Activated CD4-positive, alpha-beta T cell treated with anti-CD3 and anti-CD28 coated beads for 48 hours (primary cell): ENCODE measurements at regions not wholly inside any gene's neighbourhood (a gene's known extent, or its start where the extent isn't known, plus 50 kb on each side); places are given as distances from the start of the nearest gene placed in this dataset.
A peak's percentile ranks its signal among the peaks of the same experiment; 100 is the strongest.
"Not testable (repeated sequence)": the region's sequence is repeated elsewhere in the genome, so short reads cannot be mapped to it uniquely, and the experiment has no call there.

ENCODE experiments used
- DNase-seq: peaks from one replicate; pipeline ENCODE4 v3.0.0-alpha.2; 2020

DNA sequence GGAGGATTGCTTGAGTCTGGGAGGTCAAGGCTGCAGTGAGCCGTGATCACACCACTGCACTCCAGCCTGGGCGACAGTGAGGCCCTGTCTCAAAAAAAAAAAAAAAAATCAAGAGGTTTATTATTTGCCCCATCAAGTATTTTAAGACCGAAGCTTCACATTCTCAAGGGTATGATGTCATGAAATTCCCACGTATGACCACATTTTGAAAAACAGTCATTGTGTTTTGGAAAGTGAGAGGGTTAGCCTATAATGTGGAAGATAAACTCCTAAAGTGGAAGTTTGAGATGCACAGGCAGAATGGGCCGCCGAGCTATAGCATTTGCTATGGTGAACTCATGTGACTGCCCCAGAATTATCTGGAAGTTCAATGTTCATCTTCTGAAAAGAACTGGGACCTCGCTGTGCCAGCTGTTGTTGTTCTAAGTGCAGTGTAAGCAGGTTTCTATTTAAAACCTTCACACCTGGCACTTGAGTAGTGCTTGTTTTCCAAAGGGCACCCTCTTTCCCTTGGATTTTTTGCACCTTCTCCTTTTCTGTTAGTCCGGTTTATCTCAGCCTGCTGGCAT, 96.9 kb upstream of the SLC25A33 start:
- no peak for DNase-seq

DNA sequence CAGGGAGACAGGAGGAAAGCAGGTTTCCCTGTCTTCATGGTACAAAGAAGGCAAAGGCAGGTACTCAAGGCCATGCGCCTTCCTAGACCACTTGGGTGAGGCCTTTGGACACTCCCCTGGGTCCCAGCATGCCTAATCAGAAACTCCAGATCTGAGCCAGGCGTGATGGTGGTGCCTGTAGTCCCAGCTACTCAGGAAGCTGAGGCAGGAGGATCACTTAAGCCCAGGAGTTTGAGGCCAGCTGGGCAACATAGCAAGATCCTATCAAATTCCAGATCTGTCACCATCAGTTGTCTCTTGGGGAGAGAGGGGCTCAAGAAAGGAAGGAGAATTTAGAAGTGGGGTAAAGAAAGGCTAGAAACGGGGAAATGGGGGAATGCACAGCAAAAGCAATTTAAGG, 96.3 kb upstream of the SLC25A33 start:
- DNase-seq, result no peak

DNA sequence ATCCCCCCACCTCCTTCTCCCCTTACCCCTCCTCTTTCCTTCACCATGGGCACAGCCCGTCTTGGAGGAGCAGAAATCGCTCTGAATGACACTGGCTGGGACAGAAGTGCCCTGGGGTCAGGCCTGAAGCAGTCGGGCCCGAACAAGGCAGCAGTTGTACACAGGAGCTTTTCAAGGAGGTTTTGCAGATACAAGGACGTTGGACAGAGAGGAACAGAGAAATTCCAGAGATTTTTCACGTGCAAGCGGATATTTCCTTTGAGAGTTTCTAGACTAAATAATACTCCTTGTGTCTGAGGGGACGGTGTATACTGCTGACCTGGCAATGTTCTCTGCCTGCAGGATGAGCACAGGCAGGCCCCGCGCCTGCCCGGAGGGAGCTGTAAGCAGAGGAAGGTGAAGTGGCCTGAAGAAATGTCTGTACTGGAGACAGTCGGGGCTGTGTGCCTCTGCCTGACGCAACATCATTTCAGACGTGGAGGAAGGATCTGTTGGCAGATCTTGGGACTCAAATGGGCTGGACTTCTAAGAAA, 95.3 kb upstream of the SLC25A33 start:
- DNase-seq, result no peak

DNA sequence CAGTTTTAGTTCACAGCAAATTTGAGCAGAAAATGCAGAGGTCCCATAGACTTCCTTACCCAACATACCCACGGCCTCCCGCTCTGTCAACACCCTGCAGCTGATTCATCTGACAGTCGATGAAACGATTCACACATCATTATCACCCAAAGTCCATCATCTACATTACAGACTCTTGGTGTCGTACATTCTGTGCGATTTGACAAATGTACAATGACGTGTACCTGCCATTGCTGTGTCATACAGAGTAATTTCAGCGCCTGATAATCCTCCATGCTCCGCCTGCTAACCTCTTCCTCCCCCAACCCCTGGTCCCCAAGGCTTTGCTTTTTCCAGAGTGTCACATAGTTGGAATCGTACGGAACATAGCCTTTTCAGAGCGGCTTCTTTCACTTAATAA, 94.7 kb upstream of the SLC25A33 start:
- no peak for DNase-seq

DNA sequence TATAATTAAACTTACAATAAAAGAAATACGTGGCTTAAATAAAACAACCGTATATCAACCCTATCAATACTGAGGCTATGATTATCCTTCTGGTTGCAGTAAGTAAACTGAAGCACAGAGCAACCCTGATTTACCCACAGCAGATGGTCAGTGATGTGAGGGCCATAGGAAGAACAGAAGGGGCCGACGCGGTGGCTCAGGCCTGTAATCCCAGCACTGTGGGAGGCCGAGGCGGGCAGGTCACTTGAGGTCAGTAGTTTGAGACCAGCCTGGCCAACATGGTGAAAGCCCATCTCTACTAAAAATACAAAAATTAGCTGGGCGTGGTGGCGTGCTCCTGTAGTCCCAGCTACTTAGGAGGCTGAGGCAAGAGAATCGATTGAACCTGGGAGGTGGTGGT, 94.2 kb upstream of the SLC25A33 start:
- not testable (repeated sequence) for DNase-seq

DNA sequence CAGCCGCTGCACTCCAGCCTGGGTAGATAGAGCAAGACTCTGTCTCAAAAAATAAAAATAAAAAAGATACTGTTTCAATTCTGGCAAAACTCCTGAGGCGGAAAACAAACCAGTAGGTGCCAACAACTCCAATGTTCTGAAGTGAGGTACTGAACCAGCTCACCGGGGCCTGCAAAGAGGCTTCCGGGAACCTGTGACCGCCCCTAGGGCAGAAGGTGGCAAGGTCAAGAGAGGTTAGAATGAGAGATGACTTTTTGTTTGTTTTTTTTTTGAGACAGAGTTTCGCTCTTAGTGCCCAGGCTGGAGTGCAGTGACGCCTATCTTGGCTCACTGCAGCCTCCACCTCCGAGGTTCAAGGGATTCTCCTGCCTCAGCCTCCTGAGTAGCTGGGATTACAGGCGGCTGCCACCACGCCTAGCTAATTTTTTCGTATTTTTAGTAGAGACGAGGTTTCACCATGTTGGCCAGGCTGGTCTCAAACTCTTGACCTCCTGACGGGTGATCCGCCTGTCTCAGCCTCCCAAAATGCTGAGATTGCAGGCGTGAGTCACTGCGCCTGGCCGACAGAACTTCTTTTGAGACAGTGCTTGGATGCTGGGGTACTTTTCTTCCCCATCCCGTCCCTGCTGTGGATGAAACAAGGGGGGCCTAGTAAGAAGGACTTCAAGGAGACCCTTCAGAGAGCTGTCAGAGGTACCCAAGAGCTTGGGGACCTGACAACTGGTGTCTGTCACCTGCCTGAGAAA, 91.9 kb upstream of the SLC25A33 start:
- no peak for DNase-seq

DNA sequence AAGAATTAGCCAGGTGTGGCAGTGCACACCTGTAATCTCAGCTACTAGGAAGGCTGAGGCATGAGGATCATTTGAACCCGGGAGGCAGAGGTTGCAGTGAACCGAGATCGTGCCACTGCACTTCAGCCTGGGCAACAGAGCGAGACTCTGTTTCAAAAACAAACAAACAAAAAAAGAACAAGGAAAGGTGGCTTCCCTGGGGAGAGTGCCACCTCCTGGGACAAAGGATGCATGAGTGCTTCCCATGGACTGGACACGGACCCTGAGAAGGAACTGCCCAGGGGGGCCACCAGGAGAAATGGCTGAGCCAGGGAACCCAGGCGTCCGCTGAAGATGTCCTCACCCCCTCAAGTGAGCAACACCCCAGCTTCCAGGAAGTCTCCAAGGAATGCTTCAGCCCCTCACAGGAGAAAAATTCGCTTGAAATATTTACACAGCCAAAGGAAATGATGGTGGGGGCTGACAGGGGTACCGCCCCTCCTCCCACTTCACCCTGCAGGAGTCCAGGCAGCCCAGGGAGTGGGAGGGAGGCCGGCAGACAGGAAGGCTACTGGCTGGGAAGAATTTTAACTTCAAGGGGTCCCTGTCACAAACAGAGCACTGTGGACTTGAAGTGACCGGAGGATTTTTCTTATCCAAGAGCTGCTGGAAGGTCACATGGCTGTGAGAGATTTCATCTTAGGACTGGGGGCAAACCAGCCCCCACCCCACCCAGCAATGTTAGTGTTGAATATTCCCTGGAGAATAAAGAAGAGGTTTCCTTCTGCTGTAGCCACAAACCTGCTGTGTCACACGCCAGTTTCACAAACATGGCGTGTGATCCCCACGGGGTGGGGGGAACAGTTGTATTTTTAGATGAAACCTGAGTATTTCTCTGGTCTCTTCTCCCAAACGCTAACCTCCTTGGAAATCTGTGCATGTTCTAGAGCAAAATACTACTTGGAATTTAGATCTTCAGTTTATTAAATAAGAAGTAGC, 90.8 kb upstream of the SLC25A33 start:
- DNase-seq, result no peak

DNA sequence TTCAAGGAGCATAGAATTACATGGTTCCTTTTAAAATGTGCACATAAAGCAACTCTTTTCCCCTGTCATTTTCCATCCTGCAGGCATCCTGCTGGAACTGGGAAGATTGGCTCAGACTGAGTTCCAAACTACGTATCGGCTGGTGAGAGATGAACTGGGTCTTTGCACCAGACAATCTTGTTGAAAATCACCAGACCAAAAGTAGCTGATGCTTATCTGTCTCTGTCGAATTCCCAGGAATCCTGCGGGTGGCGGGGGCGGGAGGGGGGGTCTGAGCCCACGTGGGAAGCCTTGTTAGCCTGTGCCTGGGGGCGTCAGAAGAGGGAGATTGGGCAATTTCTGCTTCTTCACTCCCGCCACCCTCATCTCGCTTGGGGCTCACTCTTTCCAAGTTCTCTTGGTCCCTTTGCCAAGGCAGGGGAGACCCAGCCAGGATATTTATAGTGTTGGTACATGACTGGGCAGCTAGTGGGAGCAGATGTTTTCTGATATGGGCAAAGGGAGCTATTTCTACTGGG, 90.1 kb upstream of the SLC25A33 start:
- no peak for DNase-seq

DNA sequence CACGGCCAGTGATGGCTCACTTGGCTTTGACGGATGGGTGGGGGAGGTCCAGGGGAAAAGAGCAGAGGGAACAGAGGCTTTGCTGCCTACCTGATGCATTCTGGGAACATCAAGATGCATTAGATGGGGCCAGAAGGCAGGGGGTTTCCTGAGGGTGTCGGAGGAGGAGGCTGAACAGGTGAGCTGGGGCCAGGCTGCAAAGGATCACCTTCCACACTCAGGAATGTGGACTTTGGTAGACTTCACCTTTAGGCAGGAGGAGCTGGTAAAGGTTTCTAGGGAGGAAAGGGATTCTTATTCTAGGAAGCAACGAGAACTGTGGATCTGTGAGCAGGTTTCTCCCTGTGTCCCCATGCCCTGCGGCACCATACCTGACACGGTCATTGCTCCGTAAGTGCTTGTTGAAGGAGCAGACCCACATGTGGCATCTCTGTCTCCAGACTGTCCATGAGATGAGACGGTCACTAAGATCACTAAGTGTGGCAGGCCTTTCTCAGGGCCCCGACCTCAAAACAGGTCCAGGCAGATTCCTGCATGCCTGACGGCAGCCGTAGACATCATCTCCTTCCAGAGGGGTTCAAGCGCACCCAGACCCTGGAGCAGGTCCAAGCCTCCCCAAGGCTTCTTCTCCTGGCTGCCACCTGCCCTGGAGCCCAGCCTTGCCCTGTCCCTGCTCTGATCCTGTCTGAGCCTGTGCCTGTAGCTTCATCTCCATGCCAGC, 89.1 kb upstream of the SLC25A33 start:
- DNase-seq, result no peak

DNA sequence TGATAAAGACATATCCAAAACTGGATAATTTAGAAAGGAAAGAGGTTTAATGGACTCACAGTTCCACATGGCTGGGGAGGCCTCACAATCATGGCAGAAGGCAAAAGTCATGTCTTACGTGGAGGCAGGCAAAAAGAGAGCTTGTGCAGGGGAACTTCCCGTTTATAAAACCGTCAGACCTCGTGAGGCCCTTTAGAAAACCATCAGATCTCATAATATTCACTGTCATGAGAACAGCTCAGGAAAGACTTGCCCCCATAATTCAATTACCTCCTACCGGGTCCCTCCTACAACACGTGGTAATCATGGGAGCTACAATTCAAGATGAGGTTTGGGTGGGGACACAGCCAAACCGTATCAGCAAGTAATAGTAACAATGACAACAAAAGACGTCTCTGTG, 88.2 kb upstream of the SLC25A33 start:
- no peak for DNase-seq

DNA sequence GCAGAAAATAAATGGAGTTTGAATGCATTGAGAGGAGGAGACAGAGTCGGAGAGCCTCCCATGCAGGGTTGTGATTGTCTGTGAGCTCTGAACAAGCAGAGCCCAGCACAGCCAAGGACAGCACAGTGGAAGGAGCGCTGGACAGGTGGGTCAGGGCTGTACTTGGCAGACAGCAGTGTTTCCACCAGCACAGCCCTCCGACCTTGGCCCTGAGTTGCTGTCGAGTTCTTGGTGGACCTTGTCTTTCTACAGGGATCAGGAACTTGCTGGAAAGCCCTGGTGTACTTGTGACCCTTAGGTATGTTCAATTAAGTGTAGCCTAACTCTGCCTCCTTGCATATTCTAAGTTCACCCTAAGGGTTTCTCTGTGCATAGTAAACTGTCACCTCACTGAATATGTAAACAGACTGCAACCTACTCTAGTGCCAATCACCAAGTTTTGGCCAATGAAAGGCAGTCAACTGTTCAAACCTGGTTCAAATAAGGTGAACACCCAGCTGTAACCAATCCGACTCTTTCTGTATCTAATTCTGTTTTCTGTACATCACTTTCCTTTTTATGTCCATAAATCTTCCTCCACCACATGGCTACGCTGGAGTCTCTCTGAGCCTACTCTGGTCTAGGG, 86.6 kb upstream of the SLC25A33 start:
- DNase-seq, result no peak

DNA sequence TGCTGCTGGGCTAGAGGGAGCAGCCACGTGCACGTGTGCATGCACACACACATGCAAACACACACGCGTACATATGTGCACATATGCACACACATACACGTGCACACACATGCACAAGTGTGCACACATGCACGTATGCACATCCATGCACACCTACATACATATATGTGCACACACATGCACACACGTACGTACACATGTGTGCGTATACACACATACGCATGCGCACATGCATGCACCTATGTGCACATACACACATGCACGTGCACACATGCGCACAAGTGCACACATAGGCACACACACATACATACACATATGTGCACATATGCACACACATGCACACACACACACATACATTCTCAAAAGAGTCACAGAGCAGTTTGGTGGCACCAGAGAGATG, 85.9 kb upstream of the SLC25A33 start:
- no peak for DNase-seq

DNA sequence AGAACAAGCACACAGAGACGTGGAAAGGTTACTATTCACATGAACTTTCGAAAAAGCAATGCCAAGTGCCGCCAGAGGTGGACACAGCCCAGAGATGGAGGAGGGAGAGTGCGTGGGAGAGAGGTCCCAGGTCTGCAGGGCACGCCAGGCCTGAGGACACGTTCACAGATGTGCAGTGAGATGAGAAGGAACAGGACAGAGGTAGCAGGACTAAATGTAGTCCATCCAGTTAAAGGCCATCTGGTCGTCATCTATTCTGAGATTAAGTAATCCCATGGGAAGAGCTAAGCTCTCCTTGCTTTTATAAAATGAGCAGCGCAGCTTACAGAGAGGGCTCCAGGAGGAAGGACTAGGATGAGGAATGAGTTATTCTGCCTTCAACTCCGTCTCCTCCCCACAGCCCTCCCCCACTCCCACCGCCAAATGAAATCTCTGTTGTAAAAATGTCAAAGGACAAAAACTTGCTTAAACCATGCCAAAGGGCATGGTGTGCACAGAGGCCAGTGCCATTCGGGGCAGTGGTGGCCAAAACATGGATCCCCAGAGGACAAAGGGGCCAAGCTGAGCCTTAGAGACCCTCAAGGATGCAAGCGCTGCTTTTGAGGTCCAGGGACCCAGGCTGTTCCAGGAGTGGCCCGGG, 85.4 kb upstream of the SLC25A33 start:
- DNase-seq, result no peak

DNA sequence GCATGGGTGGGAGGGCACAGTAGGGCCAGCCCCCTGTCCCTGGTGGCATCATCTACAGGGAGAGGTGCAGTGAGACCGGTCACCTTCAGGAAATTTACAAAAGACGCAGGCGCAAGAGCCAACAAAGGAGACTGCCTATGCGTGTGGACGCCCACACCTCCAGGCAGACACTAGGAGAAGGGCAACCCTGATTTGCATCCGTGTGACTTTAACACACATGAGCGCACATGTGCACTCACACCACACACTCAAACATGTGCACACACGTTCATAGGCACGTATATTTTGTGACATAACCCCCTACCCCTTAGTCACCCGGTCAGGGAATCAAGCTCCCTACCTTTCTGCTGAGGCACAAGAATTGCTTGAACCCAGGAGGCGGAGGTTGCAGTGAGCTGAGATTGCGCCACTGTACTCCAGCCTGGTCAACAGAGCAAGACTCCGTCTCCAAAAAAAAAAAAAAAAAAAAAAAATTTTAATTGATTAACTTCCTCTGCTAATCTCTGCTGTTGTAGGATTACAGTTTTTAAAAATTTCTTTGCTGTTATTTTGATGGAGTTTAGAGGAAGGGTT, 84.7 kb upstream of the SLC25A33 start:
- no peak for DNase-seq

DNA sequence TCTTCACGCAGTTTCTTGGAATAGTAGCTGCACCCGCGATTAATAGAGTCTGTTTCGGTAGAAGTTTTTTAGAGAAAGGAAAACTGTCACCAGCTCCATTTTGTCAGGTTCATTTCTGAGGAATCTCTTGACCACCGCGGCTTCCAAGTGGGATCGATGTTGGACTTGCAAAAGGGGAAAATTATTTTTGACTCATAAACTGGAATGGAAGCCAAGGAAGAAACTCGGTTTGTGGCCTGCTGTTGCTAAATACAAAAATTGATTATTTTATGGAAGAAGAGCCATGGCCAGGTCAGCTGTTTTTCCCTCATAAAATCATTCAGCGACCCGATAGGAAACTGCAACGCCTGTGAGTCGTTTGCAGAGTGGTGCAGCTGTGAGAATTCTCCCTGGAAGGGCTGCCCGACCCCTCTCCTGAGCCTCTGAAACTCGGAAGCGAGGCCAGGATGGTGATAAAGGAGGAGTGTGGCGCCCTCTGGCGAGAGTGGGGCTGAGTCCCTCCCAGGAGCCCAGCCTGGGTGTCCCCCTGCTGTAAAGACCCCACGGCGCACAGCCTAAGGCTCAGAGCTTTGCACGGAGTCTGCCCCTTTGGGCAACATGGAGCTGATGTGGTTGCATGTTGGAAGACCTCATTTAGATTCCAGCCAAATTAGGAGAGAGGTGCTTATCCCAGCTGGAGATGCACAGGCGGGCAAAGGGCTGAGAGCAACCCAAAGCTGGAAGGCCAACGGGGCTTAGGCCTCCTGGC, 83.6 kb upstream of the SLC25A33 start:
- DNase-seq, result peak; percentile 75

DNA sequence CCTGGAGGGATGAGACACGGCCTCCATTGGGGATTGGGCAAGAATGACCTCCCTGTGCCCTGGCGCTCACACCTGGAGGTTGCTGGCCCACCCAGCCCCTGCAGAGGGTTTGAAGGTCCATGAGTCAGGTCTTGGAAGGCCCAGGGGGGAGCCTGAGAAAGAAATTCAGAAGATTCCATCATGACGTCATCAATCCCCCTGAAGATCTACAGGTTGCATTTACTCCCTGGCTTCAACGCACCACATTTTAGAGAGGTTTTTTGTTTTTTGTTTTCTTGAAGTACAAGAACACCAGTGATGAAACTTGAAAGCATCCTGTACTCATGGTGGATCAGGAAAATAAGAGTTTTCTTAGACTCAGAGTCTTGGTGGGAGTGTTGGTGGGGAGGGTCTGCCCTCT, 82.4 kb upstream of the SLC25A33 start:
- DNase-seq, result no peak

DNA sequence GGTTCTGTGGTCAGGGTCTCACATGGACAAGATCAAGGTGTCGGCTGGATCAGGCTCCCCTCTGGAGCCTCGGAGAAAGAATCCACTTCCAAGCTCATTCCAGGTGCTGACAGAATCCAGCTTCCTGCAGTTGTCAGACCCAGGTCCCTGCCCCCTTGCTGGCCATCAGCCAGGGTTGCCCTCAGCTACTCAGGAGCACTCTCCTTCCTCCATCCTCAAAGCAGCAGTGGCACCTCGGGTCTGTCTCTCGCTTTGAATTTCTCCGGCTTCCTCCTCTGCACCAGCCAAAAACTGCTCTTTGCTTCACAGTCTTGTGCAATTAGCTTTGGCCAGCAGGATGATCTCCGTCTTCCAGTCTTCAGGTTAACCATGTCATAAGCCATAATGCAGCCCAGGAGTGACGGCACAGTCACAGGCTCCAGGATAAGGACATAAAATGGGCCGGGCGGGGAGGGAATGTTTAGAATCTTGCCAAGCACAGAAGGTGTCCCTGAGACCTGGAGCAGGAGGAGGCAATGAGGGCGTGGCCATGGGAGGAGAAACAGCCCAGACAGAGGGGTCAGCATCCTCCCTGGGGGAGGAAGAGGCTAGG, 79.4 kb upstream of the SLC25A33 start:
- DNase-seq, result no peak

DNA sequence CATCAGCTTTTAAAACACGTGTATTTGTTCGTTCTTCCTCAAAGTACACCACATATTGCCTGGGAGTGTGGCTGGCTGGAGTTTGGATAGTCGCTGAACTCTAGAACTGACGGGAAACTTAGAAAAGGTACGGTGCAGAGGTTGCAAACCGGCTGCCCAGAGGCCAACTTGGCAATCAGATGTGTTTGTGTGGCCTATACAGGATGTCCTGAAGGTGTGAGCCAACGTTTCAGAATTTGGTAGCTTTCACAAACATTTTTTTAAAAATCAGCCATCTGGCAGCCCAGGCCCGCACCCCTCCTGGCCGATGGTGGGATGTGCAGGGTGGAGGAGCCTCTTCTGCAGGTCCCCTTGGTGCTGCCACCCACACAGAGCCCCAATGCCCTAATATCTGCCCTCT, 73.6 kb upstream of the SLC25A33 start:
- no peak for DNase-seq

DNA sequence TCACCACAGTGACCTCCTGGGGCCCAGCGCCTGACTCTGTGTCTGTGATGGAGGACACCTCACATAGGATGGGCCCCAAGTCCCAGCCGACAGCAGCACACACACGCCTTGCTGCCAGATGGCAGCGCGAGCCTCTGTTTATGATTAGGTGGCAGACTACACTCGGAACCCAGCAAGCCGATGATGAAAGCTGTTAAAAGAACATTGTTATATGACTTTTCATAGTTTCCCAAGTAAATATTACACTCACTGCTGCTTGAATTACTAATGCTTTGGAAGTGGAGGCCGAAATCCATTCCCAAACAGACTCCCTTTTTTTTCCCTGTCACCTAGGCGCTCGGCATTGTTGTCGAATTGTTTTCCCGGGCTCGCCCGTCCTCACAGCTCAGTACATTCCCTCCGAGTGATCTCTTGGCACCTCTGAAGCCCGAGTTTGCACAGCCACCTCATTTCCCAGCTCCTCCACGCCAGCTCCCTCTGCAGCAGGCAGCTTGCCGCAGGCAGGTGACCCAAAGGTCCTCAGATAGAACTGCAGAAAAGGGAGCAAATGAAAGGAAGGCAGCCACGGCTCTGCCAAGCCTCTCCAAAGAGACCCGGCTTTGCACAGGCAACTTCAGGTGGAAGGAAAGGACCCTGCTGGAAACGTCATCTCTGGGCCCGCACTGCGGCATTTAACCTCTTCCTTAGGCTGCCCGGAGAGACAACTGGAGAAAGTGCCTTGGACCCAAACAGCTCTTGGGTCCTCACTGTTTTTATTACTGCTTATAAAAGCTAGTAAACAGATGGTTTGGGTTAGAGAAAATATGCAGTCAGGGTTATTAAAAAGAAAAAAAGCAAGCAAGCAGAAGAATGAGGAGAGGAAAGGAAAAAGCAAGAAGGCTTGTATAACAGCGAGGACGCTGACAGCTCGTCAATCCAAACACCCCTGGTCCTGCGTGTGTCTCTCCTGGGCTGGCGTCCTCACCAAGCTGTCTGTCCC, 72.2 kb upstream of the SLC25A33 start:
- no peak for DNase-seq
